DOHH2 (cell line): ENCODE measurements at regions not wholly inside any gene's neighbourhood (a gene's known extent, or its start where the extent isn't known, plus 50 kb on each side); places are given as distances from the start of the nearest gene placed in this dataset.

Experiments used
- CTCF ChIP-seq: fragments of 200-600 bp; sonication (generic); IDR thresholded peaks from one replicate; pipeline ENCODE4 v1.5.1; 2014; ENCODE audit warnings: antibody characterized with exemption, mild to moderate bottlenecking, low read depth, low read length; ENCODE audit not compliant: poor library complexity, severe bottlenecking
- EZH2phosphoT487 ChIP-seq: fragments of 200-600 bp; sonication (generic); IDR thresholded peaks from 2 replicates; pipeline ENCODE4 v1.6.1; 2017; ENCODE audit warnings: borderline replicate concordance, mild to moderate bottlenecking, antibody characterized with exemption, low read length, moderate library complexity, mixed read lengths

GRCh38 chr11:36790526-36790925 is 192.5 kb upstream of the RAG2 start:
- no peak for TF ChIP-seq CTCF
- TF ChIP-seq EZH2phosphoT487, result no peak
